ENCODE measurements at regions not wholly inside any gene's neighbourhood (a gene's known extent, or its start where the extent isn't known, plus 50 kb on each side); places are given as distances from the start of the nearest gene placed in this dataset.

- Mint-ChIP-seq H3K4me3 (ENCODE audit: unreplicated experiment) (no peak overlapping the region), H3K27me3 (ENCODE audit: unreplicated experiment) (no peaks in the 10 kb centered on the region), H3K27ac (ENCODE audit: unreplicated experiment) (no peak overlapping the region), H3K36me3 (ENCODE audit: unreplicated experiment) (peaks cover 23% of the 10 kb centered on the region), H3K4me1 (ENCODE audit: low read depth, unreplicated experiment) (peaks cover 12% of the 10 kb centered on the region), H3K9me3 (ENCODE audit: unreplicated experiment) (peaks cover 1% of the 10 kb centered on the region)
- TF ChIP-seq, protein P1, sequence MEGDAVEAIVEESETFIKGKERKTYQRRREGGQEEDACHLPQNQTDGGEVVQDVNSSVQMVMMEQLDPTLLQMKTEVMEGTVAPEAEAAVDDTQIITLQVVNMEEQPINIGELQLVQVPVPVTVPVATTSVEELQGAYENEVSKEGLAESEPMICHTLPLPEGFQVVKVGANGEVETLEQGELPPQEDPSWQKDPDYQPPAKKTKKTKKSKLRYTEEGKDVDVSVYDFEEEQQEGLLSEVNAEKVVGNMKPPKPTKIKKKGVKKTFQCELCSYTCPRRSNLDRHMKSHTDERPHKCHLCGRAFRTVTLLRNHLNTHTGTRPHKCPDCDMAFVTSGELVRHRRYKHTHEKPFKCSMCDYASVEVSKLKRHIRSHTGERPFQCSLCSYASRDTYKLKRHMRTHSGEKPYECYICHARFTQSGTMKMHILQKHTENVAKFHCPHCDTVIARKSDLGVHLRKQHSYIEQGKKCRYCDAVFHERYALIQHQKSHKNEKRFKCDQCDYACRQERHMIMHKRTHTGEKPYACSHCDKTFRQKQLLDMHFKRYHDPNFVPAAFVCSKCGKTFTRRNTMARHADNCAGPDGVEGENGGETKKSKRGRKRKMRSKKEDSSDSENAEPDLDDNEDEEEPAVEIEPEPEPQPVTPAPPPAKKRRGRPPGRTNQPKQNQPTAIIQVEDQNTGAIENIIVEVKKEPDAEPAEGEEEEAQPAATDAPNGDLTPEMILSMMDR (IDR thresholded peaks at IDR 0.05; ENCODE audit: partially characterized antibody, unreplicated experiment): no peak
- DNase-seq: no peak
These were observed 165.6 kb upstream of the OGFRL1 start for GRCh38 chr6:71123051-71123450.

GRCh38 chr6:71124340-71124739, 164.3 kb upstream of the OGFRL1 start:
- Mint-ChIP-seq H3K27me3 (ENCODE audit: unreplicated experiment) (no peaks in the 10 kb centered on the region), H3K27ac (ENCODE audit: unreplicated experiment) (no peak overlapping the region), H3K9me3 (ENCODE audit: unreplicated experiment) (peaks cover 1% of the 10 kb centered on the region)

DNA sequence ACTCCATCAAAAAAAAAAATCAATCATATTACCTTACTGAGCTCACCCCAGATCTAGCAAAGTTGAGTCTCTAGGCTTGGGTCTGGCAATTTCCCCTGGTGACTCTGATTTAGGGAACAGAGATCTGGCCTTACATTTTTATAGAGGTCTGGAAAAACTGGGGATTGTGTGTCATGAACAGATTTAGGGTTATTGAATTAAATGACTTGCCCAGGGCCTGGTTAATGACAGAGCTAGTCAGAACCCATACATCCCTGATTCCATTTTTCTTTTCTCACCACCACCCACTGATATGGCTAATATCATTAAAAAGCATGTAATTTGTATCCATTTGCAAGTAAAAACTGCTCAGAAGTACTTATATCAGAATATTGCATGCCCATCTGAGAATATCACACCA, 163.4 kb upstream of the OGFRL1 start:
- no peak for DNase-seq
- H3K4me3 Mint-ChIP-seq (ENCODE audit: unreplicated experiment): no peak overlapping the region
- H3K27ac Mint-ChIP-seq (ENCODE audit: unreplicated experiment): no peak overlapping the region
- H3K4me1 Mint-ChIP-seq (ENCODE audit: low read depth, unreplicated experiment): peaks cover 14% of the 10 kb centered on the region
- no peaks in the 10 kb centered on the region for H3K27me3 Mint-ChIP-seq (ENCODE audit: unreplicated experiment)
- H3K9me3 Mint-ChIP-seq (ENCODE audit: unreplicated experiment): no peaks in the 10 kb centered on the region
- TF ChIP-seq, protein P1 (IDR thresholded peaks at IDR 0.05; ENCODE audit: partially characterized antibody, unreplicated experiment): no peak
- peaks cover 3% of the 10 kb centered on the region for H3K36me3 Mint-ChIP-seq (ENCODE audit: unreplicated experiment)

More at GRCh38 chr6:71124340-71124739, 164.3 kb upstream of the OGFRL1 start:
- no peak overlapping the region for H3K4me3 Mint-ChIP-seq (ENCODE audit: unreplicated experiment)
- peaks cover 12% of the 10 kb centered on the region for H3K36me3 Mint-ChIP-seq (ENCODE audit: unreplicated experiment)
- no peak for DNase-seq
- H3K4me1 Mint-ChIP-seq (ENCODE audit: low read depth, unreplicated experiment): peaks cover 12% of the 10 kb centered on the region
- TF ChIP-seq, protein P1 (IDR thresholded peaks at IDR 0.05; ENCODE audit: partially characterized antibody, unreplicated experiment): no peak

- no peak overlapping the region for H3K27ac Mint-ChIP-seq (ENCODE audit: unreplicated experiment)
- DNase-seq: peak; percentile 21
- peaks cover 3% of the 10 kb centered on the region for H3K36me3 Mint-ChIP-seq (ENCODE audit: unreplicated experiment)
- H3K9me3 Mint-ChIP-seq (ENCODE audit: unreplicated experiment): no peaks in the 10 kb centered on the region
- H3K4me1 Mint-ChIP-seq (ENCODE audit: low read depth, unreplicated experiment): peaks cover 14% of the 10 kb centered on the region
- H3K4me3 Mint-ChIP-seq (ENCODE audit: unreplicated experiment): no peak overlapping the region
- TF ChIP-seq, protein P1 (IDR thresholded peaks at IDR 0.05; ENCODE audit: partially characterized antibody, unreplicated experiment): no peak
- H3K27me3 Mint-ChIP-seq (ENCODE audit: unreplicated experiment): no peaks in the 10 kb centered on the region
These were observed 162.1 kb upstream of the OGFRL1 start for GRCh38 chr6:71126506-71126905.

DNA sequence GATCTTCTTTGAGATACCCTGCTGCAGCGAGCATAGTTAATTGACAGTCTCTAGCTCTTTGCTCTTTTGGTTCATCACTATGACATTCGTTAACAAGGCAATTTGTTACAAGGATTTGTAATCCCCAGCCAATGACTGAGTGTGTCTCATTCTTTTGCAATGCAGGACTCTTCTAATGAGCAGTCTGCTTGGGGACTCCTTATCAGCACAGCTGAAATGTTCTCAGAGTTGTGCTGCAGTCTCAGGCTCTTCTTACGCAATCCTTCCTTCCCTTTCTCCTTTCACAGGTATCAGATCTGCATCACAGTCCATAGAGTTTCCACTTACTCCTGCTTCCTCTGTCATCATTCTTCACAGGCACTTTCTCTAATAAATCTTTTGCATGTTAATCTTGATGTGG, 161.2 kb upstream of the OGFRL1 start:
- Mint-ChIP-seq H3K4me3 (ENCODE audit: unreplicated experiment) (no peak overlapping the region), H3K36me3 (ENCODE audit: unreplicated experiment) (peaks cover 3% of the 10 kb centered on the region), H3K27ac (ENCODE audit: unreplicated experiment) (no peak overlapping the region), H3K4me1 (ENCODE audit: low read depth, unreplicated experiment) (peaks cover 14% of the 10 kb centered on the region), H3K27me3 (ENCODE audit: unreplicated experiment) (no peaks in the 10 kb centered on the region), H3K9me3 (ENCODE audit: unreplicated experiment) (no peaks in the 10 kb centered on the region)
- TF ChIP-seq, protein P1 (IDR thresholded peaks at IDR 0.05; ENCODE audit: partially characterized antibody, unreplicated experiment): no peak
- DNase-seq: no peak

Measured in glutamatergic neuron (in vitro differentiated cells).